Keratinocyte (primary cell): ENCODE measurements at regions not wholly inside any gene's neighbourhood (a gene's known extent, or its start where the extent isn't known, plus 50 kb on each side); places are given as distances from the start of the nearest gene placed in this dataset.

Experiments
- DNase-seq: peaks from one replicate; pipeline ENCODE4 v3.0.0-alpha.2; 2011; ENCODE audit warnings: low read depth, missing footprints, low spot score
- FAIRE-seq: peaks from 2 replicates; lab custom pipeline; 2011; peaks lifted over from hg19 to GRCh38; lab: Jason Lieb, UNC
- H2AFZ ChIP-seq: 2 replicates; pipeline ENCODE4 v1.6.0; 2012; ENCODE audit warnings: low read length, control low read depth, inconsistent platforms; ENCODE audit not compliant: control insufficient read depth
- H3K27ac ChIP-seq: 2 replicates; pipeline ENCODE4 v1.5.1; 2011; ENCODE audit warnings: low read length; ENCODE audit not compliant: control insufficient read depth, insufficient read depth
- H3K27me3 ChIP-seq: 3 replicates; pipeline ENCODE4 v1.6.0; 2011; ENCODE audit warnings: low read length; ENCODE audit not compliant: control insufficient read depth, insufficient read depth; ENCODE audit errors: extremely low read depth
- H3K36me3 ChIP-seq, 2 experiments: 2 replicates in 1 of 2; 3 replicates in 1 of 2; pipeline ENCODE4 v1.5.1; 2011; ENCODE audit warnings: low read length in 2 of 2, mild to moderate bottlenecking in 1 of 2; ENCODE audit not compliant: control insufficient read depth in 2 of 2, insufficient read depth in 2 of 2; ENCODE audit errors: extremely low read depth in 1 of 2
- H3K4me1 ChIP-seq: 3 replicates; pipeline ENCODE4 v1.5.1; 2011; ENCODE audit warnings: low read length; ENCODE audit not compliant: control insufficient read depth, insufficient read depth; ENCODE audit errors: extremely low read depth
- H3K4me2 ChIP-seq: 3 replicates; pipeline ENCODE4 v1.6.0; 2011; ENCODE audit warnings: low read depth, low read length; ENCODE audit not compliant: control insufficient read depth, insufficient read depth; ENCODE audit errors: extremely low read depth
- H3K4me3 ChIP-seq, 3 experiments: fragments of 200-600 bp in 1 of 3; sonication (generic) in 1 of 3; 2 replicates in 2 of 3; 3 replicates in 1 of 3; pipeline ENCODE4 v1.5.1; 2011 to 2016; ENCODE audit warnings: low read length in 3 of 3, mild to moderate bottlenecking in 3 of 3, control low read depth in 2 of 3, inconsistent platforms in 1 of 3, low read depth in 1 of 3, mixed read lengths in 1 of 3, mixed run types in 1 of 3, moderate library complexity in 1 of 3; ENCODE audit not compliant: control insufficient read depth in 2 of 3, insufficient read depth in 2 of 3; ENCODE audit errors: extremely low read depth in 1 of 3
- H3K79me2 ChIP-seq: 2 replicates; pipeline ENCODE4 v1.6.0; 2012; ENCODE audit warnings: low read length; ENCODE audit not compliant: control insufficient read depth, insufficient read depth
- H3K9ac ChIP-seq: 3 replicates; pipeline ENCODE4 v1.6.0; 2011; ENCODE audit warnings: low read length; ENCODE audit not compliant: control insufficient read depth, insufficient read depth; ENCODE audit errors: extremely low read depth
- H3K9me1 ChIP-seq: 3 replicates; pipeline ENCODE4 v1.6.0; 2011; ENCODE audit warnings: low read length; ENCODE audit not compliant: control insufficient read depth, insufficient read depth; ENCODE audit errors: extremely low read depth
- H3K9me3 ChIP-seq: 2 replicates; pipeline ENCODE4 v1.5.1; 2012; ENCODE audit warnings: low read depth, low read length; ENCODE audit not compliant: control insufficient read depth
- H4K20me1 ChIP-seq: 3 replicates; pipeline ENCODE4 v1.6.0; 2011; ENCODE audit warnings: low read length; ENCODE audit not compliant: control insufficient read depth, insufficient read depth; ENCODE audit errors: extremely low read depth
- EZH2 ChIP-seq: IDR thresholded peaks from one replicate; pipeline ENCODE4 v1.6.1; 2012; ENCODE audit warnings: inconsistent platforms, mild to moderate bottlenecking, low read length, moderate library complexity
- dilution Hi-C: fragments of 300-500 bp; cut with MboI; formaldehyde crosslinking; loops from one replicate; pipeline ENCODE4 v1.7.0; 2020; ENCODE audit warnings: low sequenced_read_pairs; ENCODE audit not compliant: extremely low pct_ligation_motif_present
- TF ChIP-seq, protein P1 (sequence below), 3 experiments: IDR thresholded peaks in 1 of 3; conservative IDR thresholded peaks in 1 of 3; optimal IDR thresholded peaks in 1 of 3; 2 replicates in 2 of 3; 3 replicates in 1 of 3; pipeline versions ENCODE3 to v1.5.1; 2011; ENCODE audit warnings: low read length in 3 of 3, mild to moderate bottlenecking in 3 of 3, moderate library complexity in 2 of 3, control low read depth in 1 of 3, inconsistent platforms in 1 of 3; ENCODE audit not compliant: insufficient read depth in 2 of 3; ENCODE audit errors: extremely low read depth in 1 of 3

DNA sequence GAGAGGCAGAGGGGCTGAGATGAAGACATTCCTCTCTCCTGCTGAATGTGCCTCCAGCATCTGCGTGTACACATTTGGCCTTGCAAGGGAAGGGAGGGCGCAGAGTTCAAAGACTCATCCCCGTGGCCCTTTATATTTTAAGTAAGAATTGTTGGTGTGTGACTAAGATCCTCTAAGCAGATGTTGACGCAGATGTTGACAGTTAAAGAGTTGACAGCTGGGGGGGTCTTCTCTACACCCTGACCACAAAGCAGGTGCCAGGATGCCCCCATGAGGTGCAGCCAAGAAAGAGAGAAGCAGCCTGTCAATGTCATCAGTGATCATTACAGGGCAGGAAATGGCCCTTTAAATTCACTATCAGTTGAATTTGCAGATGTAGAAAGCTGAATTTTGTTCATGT, 262.9 kb downstream of the IRX1 start:
- FAIRE-seq (no peak), DNase-seq (no peak)
- H2AFZ ChIP-seq = no peak overlapping the region
- H3K4me2 ChIP-seq = no peak overlapping the region
- H3K9me3 ChIP-seq = no peaks in the 10 kb centered on the region
- H3K4me3 ChIP-seq = no peak overlapping the region
- H3K9me1 ChIP-seq = no peaks in the 10 kb centered on the region
- dilution Hi-C loops = no loop called here
- H3K27ac ChIP-seq = no peak overlapping the region
- TF ChIP-seq EZH2 = no peak
- TF ChIP-seq, protein P1, sequence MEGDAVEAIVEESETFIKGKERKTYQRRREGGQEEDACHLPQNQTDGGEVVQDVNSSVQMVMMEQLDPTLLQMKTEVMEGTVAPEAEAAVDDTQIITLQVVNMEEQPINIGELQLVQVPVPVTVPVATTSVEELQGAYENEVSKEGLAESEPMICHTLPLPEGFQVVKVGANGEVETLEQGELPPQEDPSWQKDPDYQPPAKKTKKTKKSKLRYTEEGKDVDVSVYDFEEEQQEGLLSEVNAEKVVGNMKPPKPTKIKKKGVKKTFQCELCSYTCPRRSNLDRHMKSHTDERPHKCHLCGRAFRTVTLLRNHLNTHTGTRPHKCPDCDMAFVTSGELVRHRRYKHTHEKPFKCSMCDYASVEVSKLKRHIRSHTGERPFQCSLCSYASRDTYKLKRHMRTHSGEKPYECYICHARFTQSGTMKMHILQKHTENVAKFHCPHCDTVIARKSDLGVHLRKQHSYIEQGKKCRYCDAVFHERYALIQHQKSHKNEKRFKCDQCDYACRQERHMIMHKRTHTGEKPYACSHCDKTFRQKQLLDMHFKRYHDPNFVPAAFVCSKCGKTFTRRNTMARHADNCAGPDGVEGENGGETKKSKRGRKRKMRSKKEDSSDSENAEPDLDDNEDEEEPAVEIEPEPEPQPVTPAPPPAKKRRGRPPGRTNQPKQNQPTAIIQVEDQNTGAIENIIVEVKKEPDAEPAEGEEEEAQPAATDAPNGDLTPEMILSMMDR (optimal IDR thresholded peaks at IDR 0.05 in 1 of 3, IDR thresholded peaks at IDR 0.05 in 1 of 3, conservative IDR thresholded peaks at IDR 0.05 in 1 of 3; ENCODE audit: extremely low read depth in 1 of 3, insufficient read depth in 2 of 3, low read length in 3 of 3) = no peak
- H3K79me2 ChIP-seq = no peaks in the 10 kb centered on the region
- no peaks in the 10 kb centered on the region for H3K27me3 ChIP-seq
- H4K20me1 ChIP-seq = no peaks in the 10 kb centered on the region
- no peaks in the 10 kb centered on the region for H3K36me3 ChIP-seq
- H3K9ac ChIP-seq = no peak overlapping the region
- H3K4me1 ChIP-seq = no peaks in the 10 kb centered on the region

DNA sequence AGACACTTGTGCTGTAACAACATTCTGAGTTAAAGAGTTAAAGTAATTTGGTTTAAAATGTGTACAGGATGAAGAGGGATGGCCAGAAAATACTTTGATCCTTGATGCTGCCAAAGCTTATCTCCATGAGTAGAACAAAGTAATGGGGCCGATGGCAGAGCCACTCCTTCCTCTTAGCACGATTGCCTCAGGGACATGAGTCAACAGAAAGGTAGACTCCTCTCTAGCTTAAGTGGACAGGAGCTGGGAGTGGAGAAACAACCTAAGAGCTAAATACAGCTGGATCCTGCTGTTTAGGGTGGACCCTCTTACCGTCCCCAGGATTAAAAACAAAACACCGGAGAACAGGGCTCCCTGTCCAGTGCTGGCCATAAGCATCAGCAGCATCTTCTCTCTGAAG, 267.3 kb downstream of the IRX1 start:
- no peaks in the 10 kb centered on the region for H3K9me1 ChIP-seq
- H4K20me1 ChIP-seq = no peaks in the 10 kb centered on the region
- no peaks in the 10 kb centered on the region for H3K27me3 ChIP-seq
- H3K36me3 ChIP-seq = no peaks in the 10 kb centered on the region
- DNase-seq = peak; percentile 5
- dilution Hi-C loops = no loop called here
- TF ChIP-seq, protein P1 (optimal IDR thresholded peaks at IDR 0.05 in 1 of 3, IDR thresholded peaks at IDR 0.05 in 1 of 3, conservative IDR thresholded peaks at IDR 0.05 in 1 of 3; ENCODE audit: extremely low read depth in 1 of 3, insufficient read depth in 2 of 3, low read length in 3 of 3) = no peak
- no peak for TF ChIP-seq EZH2
- no peak overlapping the region for H2AFZ ChIP-seq
- FAIRE-seq = no peak
- H3K79me2 ChIP-seq = no peaks in the 10 kb centered on the region
- H3K4me2 ChIP-seq = no peak overlapping the region
- H3K4me3 ChIP-seq = no peak overlapping the region
- no peaks in the 10 kb centered on the region for H3K4me1 ChIP-seq
- H3K9ac ChIP-seq = no peak overlapping the region
- no peaks in the 10 kb centered on the region for H3K9me3 ChIP-seq
- H3K27ac ChIP-seq = no peak overlapping the region
